22Rv1 (cell line): ENCODE measurements at regions not wholly inside any gene's neighbourhood (a gene's known extent, or its start where the extent isn't known, plus 50 kb on each side); places are given as distances from the start of the nearest gene placed in this dataset.

Experiments
- ZFX ChIP-seq: fragments of 450-650 bp; IDR thresholded peaks from 2 replicates; pipeline ENCODE4 v1.6.1; 2017; ENCODE audit warnings: antibody characterized with exemption, borderline replicate concordance
- TF ChIP-seq, protein P1 (sequence below): fragments of 450-650 bp; IDR thresholded peaks from 2 replicates; pipeline ENCODE4 v1.5.1; 2017; ENCODE audit warnings: mild to moderate bottlenecking

GRCh38 chr15:29470794-29471193, 201.2 kb upstream of the NSMCE3 start:
- no peak for TF ChIP-seq ZFX
- TF ChIP-seq, protein P1, sequence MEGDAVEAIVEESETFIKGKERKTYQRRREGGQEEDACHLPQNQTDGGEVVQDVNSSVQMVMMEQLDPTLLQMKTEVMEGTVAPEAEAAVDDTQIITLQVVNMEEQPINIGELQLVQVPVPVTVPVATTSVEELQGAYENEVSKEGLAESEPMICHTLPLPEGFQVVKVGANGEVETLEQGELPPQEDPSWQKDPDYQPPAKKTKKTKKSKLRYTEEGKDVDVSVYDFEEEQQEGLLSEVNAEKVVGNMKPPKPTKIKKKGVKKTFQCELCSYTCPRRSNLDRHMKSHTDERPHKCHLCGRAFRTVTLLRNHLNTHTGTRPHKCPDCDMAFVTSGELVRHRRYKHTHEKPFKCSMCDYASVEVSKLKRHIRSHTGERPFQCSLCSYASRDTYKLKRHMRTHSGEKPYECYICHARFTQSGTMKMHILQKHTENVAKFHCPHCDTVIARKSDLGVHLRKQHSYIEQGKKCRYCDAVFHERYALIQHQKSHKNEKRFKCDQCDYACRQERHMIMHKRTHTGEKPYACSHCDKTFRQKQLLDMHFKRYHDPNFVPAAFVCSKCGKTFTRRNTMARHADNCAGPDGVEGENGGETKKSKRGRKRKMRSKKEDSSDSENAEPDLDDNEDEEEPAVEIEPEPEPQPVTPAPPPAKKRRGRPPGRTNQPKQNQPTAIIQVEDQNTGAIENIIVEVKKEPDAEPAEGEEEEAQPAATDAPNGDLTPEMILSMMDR: no peak
